GM18858 (cell line): ENCODE measurements at regions not wholly inside any gene's neighbourhood (a gene's known extent, or its start where the extent isn't known, plus 50 kb on each side); places are given as distances from the start of the nearest gene placed in this dataset.
A peak's percentile ranks its signal among the peaks of the same experiment; 100 is the strongest.

ENCODE experiments used
- ATAC-seq: cut with Tn5 transposase; IDR thresholded peaks from one replicate; pipeline ENCODE4 v1.9.1; 2021; ENCODE audit not compliant: unreplicated experiment

DNA sequence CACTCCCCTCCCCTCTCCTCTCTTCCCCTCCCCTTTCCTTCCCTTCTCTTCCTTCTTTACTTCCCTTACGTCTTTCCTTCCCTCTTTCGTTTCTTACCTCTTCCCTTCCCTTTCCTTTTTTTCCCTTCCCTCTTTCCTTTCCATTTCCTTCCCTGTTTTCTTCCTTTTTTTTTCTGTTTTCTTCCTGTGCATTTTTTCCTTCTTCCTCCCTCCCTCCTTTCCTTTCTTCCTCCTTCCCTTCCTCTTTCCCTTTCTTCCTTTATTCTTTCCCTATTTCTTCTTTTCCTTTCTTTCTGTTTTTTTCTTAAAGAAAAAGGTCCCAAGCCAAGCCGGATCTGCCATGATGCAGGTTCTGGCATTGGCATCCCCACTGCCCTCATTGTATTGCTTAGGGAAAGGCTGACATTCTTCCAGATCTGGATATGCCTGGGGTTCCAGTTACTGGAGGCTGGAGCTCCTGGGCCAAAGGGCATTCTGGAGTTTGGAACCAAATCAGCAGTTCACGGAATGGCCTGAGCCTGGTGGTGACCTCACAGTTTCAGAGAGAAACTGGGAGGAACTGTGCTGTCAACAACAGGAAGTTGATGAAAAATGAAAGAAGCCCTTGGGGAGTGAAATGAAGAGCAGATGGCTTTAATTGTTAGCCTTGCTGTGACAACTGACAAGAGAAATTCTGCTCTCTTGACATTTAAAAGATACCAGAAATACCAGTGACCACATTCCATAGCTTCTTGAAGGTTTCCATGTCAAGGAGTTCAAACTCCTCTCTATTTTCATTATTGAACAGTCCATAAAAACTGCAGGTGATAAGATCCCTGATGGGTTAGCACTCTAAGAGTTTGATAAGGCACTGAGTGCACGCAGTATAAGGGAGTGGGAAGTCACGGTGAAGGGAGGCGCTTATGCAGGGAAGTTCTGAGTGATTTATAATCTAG is 622.1 kb downstream of the SPRY1 start:
- ATAC-seq = peak; percentile 100

GRCh38 chr4:124019749-124020549 is 623.4 kb downstream of the SPRY1 start:
- no peak for ATAC-seq

GRCh38 chr4:124025000-124025399 is 628.4 kb downstream of the SPRY1 start:
- no peak for ATAC-seq

GRCh38 chr4:124025428-124025827 is 628.8 kb downstream of the SPRY1 start:
- ATAC-seq = no peak

GRCh38 chr4:124028182-124028581 is 631.6 kb downstream of the SPRY1 start:
- no peak for ATAC-seq

- no peak for ATAC-seq
Measured at GRCh38 chr4:124030147-124030546, 633.6 kb downstream of the SPRY1 start.

GRCh38 chr4:124032035-124032434 is 635.4 kb downstream of the SPRY1 start:
- no peak for ATAC-seq

DNA sequence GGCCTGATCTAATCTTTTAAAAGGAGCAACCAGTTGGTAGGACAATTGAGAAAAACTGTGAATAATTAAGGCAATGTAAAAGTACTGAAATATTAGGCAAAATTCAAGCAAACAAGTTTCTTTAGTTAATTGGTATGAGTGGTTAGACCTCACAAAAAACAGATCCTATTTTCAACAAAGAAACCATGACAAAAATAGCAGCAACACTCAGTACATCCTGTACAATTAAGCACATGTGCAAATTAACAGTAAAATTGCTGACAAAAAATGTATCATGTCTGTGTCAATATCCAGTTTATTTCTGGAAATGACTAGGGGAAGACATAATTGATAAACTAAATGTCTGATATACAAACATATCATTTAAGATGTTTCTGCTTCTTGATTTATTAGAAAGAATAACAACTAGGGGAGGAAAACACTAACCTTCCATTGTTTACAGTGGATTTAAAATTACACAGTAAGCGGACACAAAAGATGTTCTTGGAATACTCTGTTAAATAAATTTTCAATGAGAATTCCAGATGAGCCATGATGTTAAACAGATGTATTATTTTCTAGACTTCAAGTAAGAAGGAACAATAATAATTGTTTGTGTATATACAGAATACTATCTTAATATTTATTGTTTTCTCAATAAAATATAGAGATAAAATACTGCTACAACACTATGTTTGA is 638.9 kb downstream of the SPRY1 start:
- no peak for ATAC-seq

DNA sequence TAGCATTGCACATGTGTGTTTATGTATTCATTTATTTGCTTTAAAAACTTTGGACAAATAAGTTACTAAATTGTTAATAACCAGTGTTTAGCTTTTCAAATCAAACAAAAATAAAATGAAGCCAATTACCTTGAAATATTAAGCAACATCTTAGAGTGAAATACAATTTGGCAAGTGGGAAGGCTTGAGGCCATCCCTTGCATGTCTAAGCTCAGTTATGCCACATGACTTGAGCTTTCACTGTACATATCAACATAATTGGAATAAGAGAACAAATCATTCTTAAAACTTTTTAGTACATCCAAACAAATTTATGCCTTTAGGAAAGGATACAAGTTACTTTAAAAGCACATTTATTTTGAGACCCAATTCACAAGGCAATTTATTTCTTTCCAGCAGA is 640.6 kb downstream of the SPRY1 start:
- ATAC-seq = no peak

DNA sequence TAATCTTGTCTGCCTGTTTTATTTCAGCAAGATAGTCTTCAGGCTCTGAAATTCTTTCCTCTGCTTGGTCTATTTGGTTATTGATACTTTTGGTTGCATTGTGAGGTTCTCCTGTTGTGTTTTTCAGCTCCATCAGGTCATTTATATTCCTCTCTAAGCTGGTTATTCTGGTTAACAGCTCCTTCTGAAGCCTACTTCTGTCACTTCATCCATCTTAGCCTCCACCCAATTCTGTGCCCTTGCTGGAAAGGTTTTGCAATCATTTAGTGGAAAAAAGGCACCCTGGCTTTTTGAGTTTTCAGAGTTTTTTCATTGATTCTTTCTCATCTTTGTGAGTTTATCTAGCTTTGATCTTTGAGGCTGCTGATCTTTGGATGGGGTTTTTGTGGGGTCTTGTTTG is 647.7 kb downstream of the SPRY1 start:
- ATAC-seq = no peak

- no peak for ATAC-seq
Measured at GRCh38 chr4:124044867-124045266, 648.3 kb downstream of the SPRY1 start.

GRCh38 chr4:124046190-124046589 is 649.6 kb downstream of the SPRY1 start:
- no peak for ATAC-seq

GRCh38 chr4:124053872-124054538 is 657.4 kb downstream of the SPRY1 start:
- ATAC-seq = no peak

GRCh38 chr4:124055336-124055735 is 657.2 kb downstream of the ANKRD50 start:
- no peak for ATAC-seq

- no peak for ATAC-seq
Measured at GRCh38 chr4:124055896-124056295, 656.6 kb downstream of the ANKRD50 start.

- peak; percentile 40 for ATAC-seq
Measured at GRCh38 chr4:124060261-124060918, 652.1 kb downstream of the ANKRD50 start.

- ATAC-seq = no peak
Measured at GRCh38 chr4:124061413-124061812, 651.1 kb downstream of the ANKRD50 start.

GRCh38 chr4:124065422-124065821 is 647.1 kb downstream of the ANKRD50 start:
- no peak for ATAC-seq

DNA sequence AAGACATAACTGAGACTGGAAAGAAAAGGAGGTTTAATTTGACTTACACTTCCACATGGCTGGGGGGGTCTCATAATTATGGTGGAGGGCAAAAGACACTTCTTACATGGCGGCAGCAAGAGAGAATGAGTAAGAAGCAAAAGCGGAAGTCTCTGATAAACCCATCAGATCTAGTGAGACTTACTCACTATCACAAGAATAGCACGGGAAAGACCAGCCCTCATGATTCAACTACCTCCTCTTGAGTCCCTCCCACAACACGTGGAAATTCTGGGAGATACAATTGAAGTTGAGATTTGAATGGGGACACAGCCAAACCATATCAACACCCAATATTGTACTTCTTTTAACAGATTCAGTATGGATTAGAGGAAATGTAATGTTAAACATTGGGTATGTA is 646.6 kb downstream of the ANKRD50 start:
- ATAC-seq = no peak

DNA sequence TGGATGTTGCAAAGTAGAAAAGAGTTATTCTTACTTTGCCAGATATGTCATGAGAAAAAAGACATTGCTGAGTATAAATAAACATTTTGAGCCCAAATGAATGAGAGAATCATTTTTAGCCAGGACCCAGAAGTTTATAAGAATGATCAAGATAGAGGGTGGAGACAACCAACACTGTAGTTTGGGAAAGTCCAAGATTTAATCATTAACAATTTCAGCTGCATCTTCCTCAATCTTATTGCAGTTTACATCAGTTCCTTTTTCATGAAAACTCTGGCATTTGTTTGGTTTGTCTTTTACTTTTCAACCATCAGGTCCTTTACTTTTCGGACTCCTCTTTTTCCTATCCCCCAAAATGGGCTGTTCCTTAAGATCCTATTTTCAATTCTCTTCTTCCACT is 645.9 kb downstream of the ANKRD50 start:
- ATAC-seq = no peak
